ENCODE measurements at regions not wholly inside any gene's neighbourhood (a gene's known extent, or its start where the extent isn't known, plus 50 kb on each side); places are given as distances from the start of the nearest gene placed in this dataset.

- H3K27me3 ChIP-seq (ENCODE audit: control insufficient read depth in 3 of 3, insufficient read depth in 3 of 3, low read length in 2 of 3): no peaks in the 10 kb centered on the region
- DNase-seq (no peak), ATAC-seq (ENCODE audit: insufficient read depth, low FRiP score) (no peak)
- peaks cover 0 to 2% (median 0%) of the 10 kb centered on the region in 4 donors for H3K9me3 ChIP-seq (ENCODE audit: control insufficient read depth in 4 of 4, insufficient read depth in 3 of 4, low read length in 3 of 4)
- H3K9ac ChIP-seq (ENCODE audit: insufficient read depth in 1 of 2, low read length in 2 of 2): no peak overlapping the region
- H3K4me1 ChIP-seq (ENCODE audit: control insufficient read depth in 5 of 5, insufficient read depth in 5 of 5, low read length in 5 of 5): peaks cover 0 to 11% (median 3%) of the 10 kb centered on the region in 5 donors
- WGBS, 2 donors: 41 to 53% methylated on average over 4 of the region's 4 CpGs
- H3K27ac ChIP-seq (ENCODE audit: low read depth in 1 of 2, low read length in 1 of 2): no peak overlapping the region
- TF ChIP-seq CTCF (IDR thresholded peaks at IDR 0.05; ENCODE audit: control extremely low read depth, extremely low read depth): no peak
- no peaks in the 10 kb centered on the region for H3K36me3 ChIP-seq (ENCODE audit: control insufficient read depth in 4 of 4, insufficient read depth in 4 of 4, low read length in 4 of 4)
- H3K4me3 ChIP-seq: no peak overlapping the region
Measured at GRCh38 chr10:30536578-30536977, 93.0 kb downstream of the LYZL2 start.

- Histone ChIP-seq H3K27ac (ENCODE audit: low read depth in 1 of 2, low read length in 1 of 2) (no peak overlapping the region), H3K4me3 (no peak overlapping the region), H3K9me3 (ENCODE audit: control insufficient read depth in 4 of 4, insufficient read depth in 3 of 4, low read length in 3 of 4) (peaks cover 0 to 2% (median 0%) of the 10 kb centered on the region in 4 donors), H3K9ac (ENCODE audit: insufficient read depth in 1 of 2, low read length in 2 of 2) (no peak overlapping the region), H3K36me3 (ENCODE audit: control insufficient read depth in 4 of 4, insufficient read depth in 4 of 4, low read length in 4 of 4) (no peaks in the 10 kb centered on the region), H3K27me3 (ENCODE audit: control insufficient read depth in 3 of 3, insufficient read depth in 3 of 3, low read length in 2 of 3) (no peaks in the 10 kb centered on the region), H3K4me1 (ENCODE audit: control insufficient read depth in 5 of 5, insufficient read depth in 5 of 5, low read length in 5 of 5) (peaks cover 0 to 11% (median 3%) of the 10 kb centered on the region in 5 donors)
- ATAC-seq (ENCODE audit: insufficient read depth, low FRiP score) (no peak), DNase-seq (no peak)
- 96 to 97% methylated on average over 4 of the region's 4 CpGs for WGBS, 2 donors
- TF ChIP-seq CTCF (IDR thresholded peaks at IDR 0.05; ENCODE audit: control extremely low read depth, extremely low read depth): no peak
Measured at GRCh38 chr10:30535677-30536076, 93.9 kb downstream of the LYZL2 start.

- Histone ChIP-seq H3K27ac (ENCODE audit: low read depth in 1 of 2, low read length in 1 of 2) (no peak overlapping the region), H3K27me3 (ENCODE audit: control insufficient read depth in 3 of 3, insufficient read depth in 3 of 3, low read length in 2 of 3) (no peaks in the 10 kb centered on the region), H3K4me1 (ENCODE audit: control insufficient read depth in 5 of 5, insufficient read depth in 5 of 5, low read length in 5 of 5) (peaks cover 0 to 11% (median 3%) of the 10 kb centered on the region in 5 donors), H3K9ac (ENCODE audit: insufficient read depth in 1 of 2, low read length in 2 of 2) (no peak overlapping the region), H3K9me3 (ENCODE audit: control insufficient read depth in 4 of 4, insufficient read depth in 3 of 4, low read length in 3 of 4) (peaks cover 0 to 2% (median 0%) of the 10 kb centered on the region in 4 donors), H3K4me3 (no peak overlapping the region), H3K36me3 (ENCODE audit: control insufficient read depth in 4 of 4, insufficient read depth in 4 of 4, low read length in 4 of 4) (no peaks in the 10 kb centered on the region)
- peak; percentile 70 for ATAC-seq (ENCODE audit: insufficient read depth, low FRiP score)
- TF ChIP-seq CTCF (IDR thresholded peaks at IDR 0.05; ENCODE audit: control extremely low read depth, extremely low read depth): peak; percentile 92
- DNase-seq: peak; percentile 72 to 86 (median 76)
- 28 to 29% methylated on average over 20 of the region's 20 CpGs for WGBS, 2 donors
Measured at GRCh38 chr10:30534465-30535144, 94.9 kb downstream of the LYZL2 start.

Data from lung (tissue), 11 donors.